ENCODE measurements at regions not wholly inside any gene's neighbourhood (a gene's known extent, or its start where the extent isn't known, plus 50 kb on each side); places are given as distances from the start of the nearest gene placed in this dataset.

DNA sequence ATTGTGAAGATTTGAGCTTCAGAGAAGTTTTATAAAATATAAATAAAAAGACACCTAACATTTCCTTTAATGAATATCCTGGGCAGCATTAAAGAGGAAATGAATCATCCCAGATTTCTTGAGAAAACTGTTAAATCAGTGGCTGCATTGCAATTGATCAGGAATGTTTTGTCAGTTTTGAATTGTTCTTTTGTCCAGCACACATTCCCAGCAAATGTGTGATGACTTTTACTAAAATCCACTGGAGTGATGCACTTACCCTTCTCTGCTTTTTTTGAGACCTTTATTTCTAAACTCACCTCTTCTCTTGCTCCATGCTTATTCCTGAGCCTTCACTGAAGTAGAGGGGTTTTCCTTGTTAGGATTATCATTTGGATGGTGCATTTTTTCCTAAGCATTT, 1307.2 kb downstream of the CDH8 start:
- TF ChIP-seq, protein P1, sequence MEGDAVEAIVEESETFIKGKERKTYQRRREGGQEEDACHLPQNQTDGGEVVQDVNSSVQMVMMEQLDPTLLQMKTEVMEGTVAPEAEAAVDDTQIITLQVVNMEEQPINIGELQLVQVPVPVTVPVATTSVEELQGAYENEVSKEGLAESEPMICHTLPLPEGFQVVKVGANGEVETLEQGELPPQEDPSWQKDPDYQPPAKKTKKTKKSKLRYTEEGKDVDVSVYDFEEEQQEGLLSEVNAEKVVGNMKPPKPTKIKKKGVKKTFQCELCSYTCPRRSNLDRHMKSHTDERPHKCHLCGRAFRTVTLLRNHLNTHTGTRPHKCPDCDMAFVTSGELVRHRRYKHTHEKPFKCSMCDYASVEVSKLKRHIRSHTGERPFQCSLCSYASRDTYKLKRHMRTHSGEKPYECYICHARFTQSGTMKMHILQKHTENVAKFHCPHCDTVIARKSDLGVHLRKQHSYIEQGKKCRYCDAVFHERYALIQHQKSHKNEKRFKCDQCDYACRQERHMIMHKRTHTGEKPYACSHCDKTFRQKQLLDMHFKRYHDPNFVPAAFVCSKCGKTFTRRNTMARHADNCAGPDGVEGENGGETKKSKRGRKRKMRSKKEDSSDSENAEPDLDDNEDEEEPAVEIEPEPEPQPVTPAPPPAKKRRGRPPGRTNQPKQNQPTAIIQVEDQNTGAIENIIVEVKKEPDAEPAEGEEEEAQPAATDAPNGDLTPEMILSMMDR (IDR thresholded peaks at IDR 0.05; ENCODE audit: insufficient read depth, low read length, poor library complexity, severe bottlenecking) = no peak
- TF ChIP-seq EZH2phosphoT487 (conservative IDR thresholded peaks at IDR 0.05; ENCODE audit: low read length) = no peak

All from SU-DHL-6 (cell line).